ENCODE measurements at regions not wholly inside any gene's neighbourhood (a gene's known extent, or its start where the extent isn't known, plus 50 kb on each side); places are given as distances from the start of the nearest gene placed in this dataset.

DNA sequence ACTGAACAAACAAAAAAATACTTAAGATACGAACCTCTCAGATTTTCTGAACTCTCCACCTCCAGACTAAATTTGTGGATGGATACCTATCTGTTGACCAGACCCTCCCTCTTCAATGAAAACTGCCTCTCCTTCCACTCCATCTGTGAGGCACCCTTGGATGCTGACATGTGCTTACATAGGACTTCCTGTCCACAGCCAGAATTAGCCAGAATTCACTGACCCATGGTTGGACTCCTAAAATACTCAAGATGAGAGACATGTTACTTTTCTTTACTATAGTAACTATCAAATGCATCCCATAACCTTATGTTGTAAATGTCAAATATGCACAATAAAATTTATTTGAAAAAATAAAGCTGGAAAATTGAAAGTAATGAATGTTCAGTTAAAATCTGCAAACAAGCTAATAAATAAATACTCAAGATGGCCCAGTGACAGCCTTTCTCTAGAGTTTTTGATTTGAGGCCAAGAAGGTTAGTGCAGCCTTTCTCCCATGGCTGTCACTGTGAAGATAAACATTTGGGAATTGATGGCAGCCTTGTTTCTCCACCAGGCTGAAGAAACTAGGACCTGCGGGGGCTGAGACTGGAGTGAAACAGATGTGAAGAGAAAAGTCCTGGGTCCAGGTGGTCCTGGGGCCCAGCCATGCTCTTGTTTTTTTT is 287.0 kb downstream of the ZEB1 start:
- TF ChIP-seq, protein P1, sequence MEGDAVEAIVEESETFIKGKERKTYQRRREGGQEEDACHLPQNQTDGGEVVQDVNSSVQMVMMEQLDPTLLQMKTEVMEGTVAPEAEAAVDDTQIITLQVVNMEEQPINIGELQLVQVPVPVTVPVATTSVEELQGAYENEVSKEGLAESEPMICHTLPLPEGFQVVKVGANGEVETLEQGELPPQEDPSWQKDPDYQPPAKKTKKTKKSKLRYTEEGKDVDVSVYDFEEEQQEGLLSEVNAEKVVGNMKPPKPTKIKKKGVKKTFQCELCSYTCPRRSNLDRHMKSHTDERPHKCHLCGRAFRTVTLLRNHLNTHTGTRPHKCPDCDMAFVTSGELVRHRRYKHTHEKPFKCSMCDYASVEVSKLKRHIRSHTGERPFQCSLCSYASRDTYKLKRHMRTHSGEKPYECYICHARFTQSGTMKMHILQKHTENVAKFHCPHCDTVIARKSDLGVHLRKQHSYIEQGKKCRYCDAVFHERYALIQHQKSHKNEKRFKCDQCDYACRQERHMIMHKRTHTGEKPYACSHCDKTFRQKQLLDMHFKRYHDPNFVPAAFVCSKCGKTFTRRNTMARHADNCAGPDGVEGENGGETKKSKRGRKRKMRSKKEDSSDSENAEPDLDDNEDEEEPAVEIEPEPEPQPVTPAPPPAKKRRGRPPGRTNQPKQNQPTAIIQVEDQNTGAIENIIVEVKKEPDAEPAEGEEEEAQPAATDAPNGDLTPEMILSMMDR (conservative IDR thresholded peaks at IDR 0.05; ENCODE audit: low read depth in 2 of 2), result no peak
- TF ChIP-seq POLR2AphosphoS5 (IDR thresholded peaks at IDR 0.05; ENCODE audit: low read depth), result no peak
- no peak for TF ChIP-seq EZH2 (IDR thresholded peaks at IDR 0.05; ENCODE audit: low read depth, unreplicated experiment)
- TF ChIP-seq, protein P2, sequence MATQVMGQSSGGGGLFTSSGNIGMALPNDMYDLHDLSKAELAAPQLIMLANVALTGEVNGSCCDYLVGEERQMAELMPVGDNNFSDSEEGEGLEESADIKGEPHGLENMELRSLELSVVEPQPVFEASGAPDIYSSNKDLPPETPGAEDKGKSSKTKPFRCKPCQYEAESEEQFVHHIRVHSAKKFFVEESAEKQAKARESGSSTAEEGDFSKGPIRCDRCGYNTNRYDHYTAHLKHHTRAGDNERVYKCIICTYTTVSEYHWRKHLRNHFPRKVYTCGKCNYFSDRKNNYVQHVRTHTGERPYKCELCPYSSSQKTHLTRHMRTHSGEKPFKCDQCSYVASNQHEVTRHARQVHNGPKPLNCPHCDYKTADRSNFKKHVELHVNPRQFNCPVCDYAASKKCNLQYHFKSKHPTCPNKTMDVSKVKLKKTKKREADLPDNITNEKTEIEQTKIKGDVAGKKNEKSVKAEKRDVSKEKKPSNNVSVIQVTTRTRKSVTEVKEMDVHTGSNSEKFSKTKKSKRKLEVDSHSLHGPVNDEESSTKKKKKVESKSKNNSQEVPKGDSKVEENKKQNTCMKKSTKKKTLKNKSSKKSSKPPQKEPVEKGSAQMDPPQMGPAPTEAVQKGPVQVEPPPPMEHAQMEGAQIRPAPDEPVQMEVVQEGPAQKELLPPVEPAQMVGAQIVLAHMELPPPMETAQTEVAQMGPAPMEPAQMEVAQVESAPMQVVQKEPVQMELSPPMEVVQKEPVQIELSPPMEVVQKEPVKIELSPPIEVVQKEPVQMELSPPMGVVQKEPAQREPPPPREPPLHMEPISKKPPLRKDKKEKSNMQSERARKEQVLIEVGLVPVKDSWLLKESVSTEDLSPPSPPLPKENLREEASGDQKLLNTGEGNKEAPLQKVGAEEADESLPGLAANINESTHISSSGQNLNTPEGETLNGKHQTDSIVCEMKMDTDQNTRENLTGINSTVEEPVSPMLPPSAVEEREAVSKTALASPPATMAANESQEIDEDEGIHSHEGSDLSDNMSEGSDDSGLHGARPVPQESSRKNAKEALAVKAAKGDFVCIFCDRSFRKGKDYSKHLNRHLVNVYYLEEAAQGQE (IDR thresholded peaks at IDR 0.05; ENCODE audit: unreplicated experiment), result no peak
- TF ChIP-seq NANOG (IDR thresholded peaks at IDR 0.05; ENCODE audit: borderline replicate concordance), result no peak
- no peak for TF ChIP-seq CREB1 (CRISPR knock-in tag; IDR thresholded peaks at IDR 0.05; ENCODE audit: low read depth)
- no peak for TF ChIP-seq EZH2phosphoT487 (IDR thresholded peaks at IDR 0.05; ENCODE audit: unreplicated experiment)
- TF ChIP-seq, protein P3, sequence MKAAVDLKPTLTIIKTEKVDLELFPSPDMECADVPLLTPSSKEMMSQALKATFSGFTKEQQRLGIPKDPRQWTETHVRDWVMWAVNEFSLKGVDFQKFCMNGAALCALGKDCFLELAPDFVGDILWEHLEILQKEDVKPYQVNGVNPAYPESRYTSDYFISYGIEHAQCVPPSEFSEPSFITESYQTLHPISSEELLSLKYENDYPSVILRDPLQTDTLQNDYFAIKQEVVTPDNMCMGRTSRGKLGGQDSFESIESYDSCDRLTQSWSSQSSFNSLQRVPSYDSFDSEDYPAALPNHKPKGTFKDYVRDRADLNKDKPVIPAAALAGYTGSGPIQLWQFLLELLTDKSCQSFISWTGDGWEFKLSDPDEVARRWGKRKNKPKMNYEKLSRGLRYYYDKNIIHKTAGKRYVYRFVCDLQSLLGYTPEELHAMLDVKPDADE (IDR thresholded peaks at IDR 0.05), result no peak
- no peak for TF ChIP-seq ZNF331 (CRISPR knock-in tag; IDR thresholded peaks at IDR 0.05; ENCODE audit: low read depth)
- TF ChIP-seq ZNF114 (CRISPR knock-in tag; IDR thresholded peaks at IDR 0.05), result no peak
- no peak for TF ChIP-seq STAT1 (IDR thresholded peaks at IDR 0.05; ENCODE audit: unreplicated experiment)
- no peak for TF ChIP-seq JUNB (IDR thresholded peaks at IDR 0.05; ENCODE audit: unreplicated experiment)

Data from GM23338 (cell line).